T-helper 2 cell treated with Interferon-gamma antibody and Interleukin-4, amounts not matched to agents 5 μg/mL and 100 μg/mL, for 36 hours (primary cell): ENCODE measurements at regions not wholly inside any gene's neighbourhood (a gene's known extent, or its start where the extent isn't known, plus 50 kb on each side); places are given as distances from the start of the nearest gene placed in this dataset.
"Not testable (repeated sequence)": the region's sequence is repeated elsewhere in the genome, so short reads cannot be mapped to it uniquely, and the experiment has no call there.

Experiments
- DNase-seq: peaks from one replicate; pipeline ENCODE4 v3.0.0; 2021; ENCODE audit warnings: low spot score
- H3K27ac Mint-ChIP-seq: one replicate; pipeline ENCODE4 v1.8.0; 2021; ENCODE audit warnings: mild to moderate bottlenecking, mixed read lengths
- H3K27me3 Mint-ChIP-seq: one replicate; pipeline ENCODE4 v1.8.0; 2021; ENCODE audit warnings: low read depth, mixed read lengths
- H3K36me3 Mint-ChIP-seq: one replicate; pipeline ENCODE4 v1.8.0; 2021; ENCODE audit warnings: low read depth, mixed read lengths
- H3K4me1 Mint-ChIP-seq: one replicate; pipeline ENCODE4 v1.8.0; 2021; ENCODE audit warnings: low read depth, mixed read lengths
- H3K4me3 Mint-ChIP-seq: one replicate; pipeline ENCODE4 v1.8.0; 2022; ENCODE audit warnings: mild to moderate bottlenecking, moderate library complexity, mixed read lengths
- H3K9me3 Mint-ChIP-seq: one replicate; pipeline ENCODE4 v1.8.0; 2021; ENCODE audit warnings: mixed read lengths

- Mint-ChIP-seq H3K4me1 (no peaks in the 10 kb centered on the region), H3K9me3 (peaks cover 13% of the 10 kb centered on the region), H3K27me3 (no peaks in the 10 kb centered on the region), H3K27ac (no peak overlapping the region), H3K36me3 (no peaks in the 10 kb centered on the region), H3K4me3 (no peak overlapping the region)
- no peak for DNase-seq
Observed at GRCh38 chr5:97570242-97570641, 387.2 kb upstream of the RIOK2 start.

GRCh38 chr5:97575322-97575721 is 392.3 kb upstream of the RIOK2 start:
- no peaks in the 10 kb centered on the region for H3K4me1 Mint-ChIP-seq
- no peaks in the 10 kb centered on the region for H3K27me3 Mint-ChIP-seq
- no peak overlapping the region for H3K27ac Mint-ChIP-seq
- no peak overlapping the region for H3K4me3 Mint-ChIP-seq
- H3K36me3 Mint-ChIP-seq = no peaks in the 10 kb centered on the region
- peaks cover 6% of the 10 kb centered on the region for H3K9me3 Mint-ChIP-seq
- no peak for DNase-seq

- Mint-ChIP-seq H3K36me3 (no peaks in the 10 kb centered on the region), H3K4me1 (no peaks in the 10 kb centered on the region), H3K27ac (no peak overlapping the region), H3K4me3 (no peak overlapping the region), H3K27me3 (no peaks in the 10 kb centered on the region), H3K9me3 (no peaks in the 10 kb centered on the region)
- DNase-seq = no peak
Observed at GRCh38 chr5:97576956-97577355, 393.9 kb upstream of the RIOK2 start.

GRCh38 chr5:97579977-97580376 is 396.9 kb upstream of the RIOK2 start:
- not testable (repeated sequence) for DNase-seq, H3K4me3 Mint-ChIP-seq, H3K36me3 Mint-ChIP-seq, H3K27me3 Mint-ChIP-seq, H3K27ac Mint-ChIP-seq, H3K9me3 Mint-ChIP-seq, H3K4me1 Mint-ChIP-seq

- H3K36me3 Mint-ChIP-seq = no peaks in the 10 kb centered on the region
- H3K4me1 Mint-ChIP-seq = no peaks in the 10 kb centered on the region
- no peak overlapping the region for H3K4me3 Mint-ChIP-seq
- H3K9me3 Mint-ChIP-seq = no peaks in the 10 kb centered on the region
- H3K27ac Mint-ChIP-seq = no peak overlapping the region
- DNase-seq = no peak
- H3K27me3 Mint-ChIP-seq = no peaks in the 10 kb centered on the region
Observed at GRCh38 chr5:97580746-97581145, 397.7 kb upstream of the RIOK2 start.

GRCh38 chr5:97591781-97592180 is 408.7 kb upstream of the RIOK2 start:
- H3K9me3 Mint-ChIP-seq = peaks cover 13% of the 10 kb centered on the region
- H3K4me1 Mint-ChIP-seq = no peaks in the 10 kb centered on the region
- no peak for DNase-seq
- H3K27me3 Mint-ChIP-seq = no peaks in the 10 kb centered on the region
- no peaks in the 10 kb centered on the region for H3K36me3 Mint-ChIP-seq
- H3K27ac Mint-ChIP-seq = no peak overlapping the region
- no peak overlapping the region for H3K4me3 Mint-ChIP-seq

- Mint-ChIP-seq H3K9me3 (peaks cover 28% of the 10 kb centered on the region), H3K4me3 (no peak overlapping the region), H3K4me1 (no peaks in the 10 kb centered on the region), H3K27ac (no peak overlapping the region), H3K27me3 (no peaks in the 10 kb centered on the region), H3K36me3 (no peaks in the 10 kb centered on the region)
- no peak for DNase-seq
Observed at GRCh38 chr5:97600486-97600885, 417.4 kb upstream of the RIOK2 start.

- H3K36me3 Mint-ChIP-seq = no peaks in the 10 kb centered on the region
- H3K27ac Mint-ChIP-seq = no peak overlapping the region
- peaks cover 16% of the 10 kb centered on the region for H3K9me3 Mint-ChIP-seq
- H3K4me1 Mint-ChIP-seq = no peaks in the 10 kb centered on the region
- no peak overlapping the region for H3K4me3 Mint-ChIP-seq
- no peaks in the 10 kb centered on the region for H3K27me3 Mint-ChIP-seq
- no peak for DNase-seq
Observed at GRCh38 chr5:97601651-97602050, 418.6 kb upstream of the RIOK2 start.

GRCh38 chr5:97606531-97606930 is 423.5 kb upstream of the RIOK2 start:
- Mint-ChIP-seq H3K9me3 (no peaks in the 10 kb centered on the region), H3K4me1 (no peaks in the 10 kb centered on the region), H3K27me3 (no peaks in the 10 kb centered on the region), H3K27ac (no peak overlapping the region), H3K36me3 (no peaks in the 10 kb centered on the region), H3K4me3 (no peak overlapping the region)
- no peak for DNase-seq

GRCh38 chr5:97608501-97608900 is 425.5 kb upstream of the RIOK2 start:
- no peak overlapping the region for H3K4me3 Mint-ChIP-seq
- H3K27me3 Mint-ChIP-seq = no peaks in the 10 kb centered on the region
- no peaks in the 10 kb centered on the region for H3K36me3 Mint-ChIP-seq
- H3K4me1 Mint-ChIP-seq = no peaks in the 10 kb centered on the region
- no peak for DNase-seq
- H3K9me3 Mint-ChIP-seq = no peaks in the 10 kb centered on the region
- H3K27ac Mint-ChIP-seq = no peak overlapping the region

GRCh38 chr5:97618721-97619120 is 435.7 kb upstream of the RIOK2 start:
- Mint-ChIP-seq H3K4me1 (no peaks in the 10 kb centered on the region), H3K4me3 (no peak overlapping the region), H3K9me3 (no peaks in the 10 kb centered on the region), H3K27me3 (no peaks in the 10 kb centered on the region), H3K36me3 (no peaks in the 10 kb centered on the region), H3K27ac (no peak overlapping the region)
- no peak for DNase-seq

- no peaks in the 10 kb centered on the region for H3K9me3 Mint-ChIP-seq
Observed at GRCh38 chr5:97623441-97623840, 440.4 kb upstream of the RIOK2 start.

GRCh38 chr5:97624886-97625285 is 441.8 kb upstream of the RIOK2 start:
- Mint-ChIP-seq H3K36me3 (no peaks in the 10 kb centered on the region), H3K4me3 (no peak overlapping the region), H3K27me3 (no peaks in the 10 kb centered on the region), H3K27ac (no peak overlapping the region), H3K4me1 (no peaks in the 10 kb centered on the region), H3K9me3 (no peaks in the 10 kb centered on the region)
- DNase-seq = no peak

More at GRCh38 chr5:97623441-97623840, 440.4 kb upstream of the RIOK2 start:
- no peak overlapping the region for H3K27ac Mint-ChIP-seq
- no peaks in the 10 kb centered on the region for H3K27me3 Mint-ChIP-seq
- no peak for DNase-seq
- no peak overlapping the region for H3K4me3 Mint-ChIP-seq
- no peaks in the 10 kb centered on the region for H3K36me3 Mint-ChIP-seq
- no peaks in the 10 kb centered on the region for H3K4me1 Mint-ChIP-seq

- H3K36me3 Mint-ChIP-seq = no peaks in the 10 kb centered on the region
- no peaks in the 10 kb centered on the region for H3K4me1 Mint-ChIP-seq
- H3K4me3 Mint-ChIP-seq = no peak overlapping the region
- no peaks in the 10 kb centered on the region for H3K27me3 Mint-ChIP-seq
- peaks cover 7% of the 10 kb centered on the region for H3K9me3 Mint-ChIP-seq
- H3K27ac Mint-ChIP-seq = no peak overlapping the region
- DNase-seq = no peak
Observed at GRCh38 chr5:97627272-97627671, 444.2 kb upstream of the RIOK2 start.

GRCh38 chr5:97628031-97628430 is 445.0 kb upstream of the RIOK2 start:
- DNase-seq = no peak
- Mint-ChIP-seq H3K27ac (no peak overlapping the region), H3K4me1 (no peaks in the 10 kb centered on the region), H3K4me3 (no peak overlapping the region), H3K9me3 (peaks cover 7% of the 10 kb centered on the region), H3K27me3 (no peaks in the 10 kb centered on the region), H3K36me3 (no peaks in the 10 kb centered on the region)
